ENCODE measurements at regions not wholly inside any gene's neighbourhood (a gene's known extent, or its start where the extent isn't known, plus 50 kb on each side); places are given as distances from the start of the nearest gene placed in this dataset.

DNA sequence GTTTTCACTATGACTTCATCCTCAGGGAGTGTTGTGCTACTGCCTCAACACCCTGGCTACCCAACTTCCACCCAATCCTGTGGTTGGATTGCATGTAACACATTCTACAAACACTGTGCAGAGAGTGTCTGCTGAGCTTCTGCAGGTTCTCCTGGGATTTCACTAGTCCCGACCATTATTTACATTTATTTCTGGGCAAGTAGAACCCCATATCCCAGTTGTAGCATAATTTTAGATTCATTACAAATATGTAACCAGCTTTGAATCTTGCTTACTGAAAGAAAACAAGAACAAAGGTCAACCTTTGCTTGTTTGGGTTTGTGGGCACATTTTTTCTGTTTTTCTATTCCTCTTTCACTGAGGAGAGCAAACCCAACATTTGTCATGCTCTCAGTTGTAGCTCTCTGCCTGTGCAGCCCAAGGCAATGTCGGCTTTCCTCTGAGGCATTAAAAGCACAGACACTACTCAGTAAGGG lies 2036.1 kb upstream of the LRRTM1 start (continued):
- TF ChIP-seq TAF1 (IDR thresholded peaks at IDR 0.05; ENCODE audit: borderline replicate concordance, low read depth, low read length) (no peak), NFIC (IDR thresholded peaks at IDR 0.05; ENCODE audit: low read depth, low read length) (no peak), STAT1 (conservative IDR thresholded peaks at IDR 0.05) (no peak), ZBED1 (IDR thresholded peaks at IDR 0.05; ENCODE audit: borderline replicate concordance) (no peak), TCF7 (IDR thresholded peaks at IDR 0.05; ENCODE audit: borderline replicate concordance) (no peak), BHLHE40 (IDR thresholded peaks at IDR 0.05; ENCODE audit: borderline replicate concordance in 1 of 2, low read depth in 2 of 2, low read length in 1 of 2) (peak in 1 of 2 experiments; percentile 31; a peak in 1 of 4 replicates), GATAD2B (conservative IDR thresholded peaks at IDR 0.05; ENCODE audit: low read depth) (peak; percentile 40; the same call in 1 of the 2 replicates), NR2F1 (conservative IDR thresholded peaks at IDR 0.05) (peak; percentile 96), SMAD1 (IDR thresholded peaks at IDR 0.05; ENCODE audit: low read depth, partially characterized antibody) (no peak), ATF7 (IDR thresholded peaks at IDR 0.05; ENCODE audit: low read depth) (peak; percentile 87), ZNF384 (IDR thresholded peaks at IDR 0.05; ENCODE audit: borderline replicate concordance, low read depth, low read length) (peak; percentile 87), IKZF2 (IDR thresholded peaks at IDR 0.05) (peak; percentile 76 to 79)
- TF ChIP-seq, protein P1, sequence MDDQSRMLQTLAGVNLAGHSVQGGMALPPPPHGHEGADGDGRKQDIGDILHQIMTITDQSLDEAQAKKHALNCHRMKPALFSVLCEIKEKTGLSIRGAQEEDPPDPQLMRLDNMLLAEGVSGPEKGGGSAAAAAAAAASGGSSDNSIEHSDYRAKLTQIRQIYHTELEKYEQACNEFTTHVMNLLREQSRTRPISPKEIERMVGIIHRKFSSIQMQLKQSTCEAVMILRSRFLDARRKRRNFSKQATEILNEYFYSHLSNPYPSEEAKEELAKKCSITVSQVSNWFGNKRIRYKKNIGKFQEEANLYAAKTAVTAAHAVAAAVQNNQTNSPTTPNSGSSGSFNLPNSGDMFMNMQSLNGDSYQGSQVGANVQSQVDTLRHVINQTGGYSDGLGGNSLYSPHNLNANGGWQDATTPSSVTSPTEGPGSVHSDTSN (IDR thresholded peaks at IDR 0.05; ENCODE audit: insufficient replicate concordance, low read depth, low read length) = no peak
- TF ChIP-seq, protein P2, sequence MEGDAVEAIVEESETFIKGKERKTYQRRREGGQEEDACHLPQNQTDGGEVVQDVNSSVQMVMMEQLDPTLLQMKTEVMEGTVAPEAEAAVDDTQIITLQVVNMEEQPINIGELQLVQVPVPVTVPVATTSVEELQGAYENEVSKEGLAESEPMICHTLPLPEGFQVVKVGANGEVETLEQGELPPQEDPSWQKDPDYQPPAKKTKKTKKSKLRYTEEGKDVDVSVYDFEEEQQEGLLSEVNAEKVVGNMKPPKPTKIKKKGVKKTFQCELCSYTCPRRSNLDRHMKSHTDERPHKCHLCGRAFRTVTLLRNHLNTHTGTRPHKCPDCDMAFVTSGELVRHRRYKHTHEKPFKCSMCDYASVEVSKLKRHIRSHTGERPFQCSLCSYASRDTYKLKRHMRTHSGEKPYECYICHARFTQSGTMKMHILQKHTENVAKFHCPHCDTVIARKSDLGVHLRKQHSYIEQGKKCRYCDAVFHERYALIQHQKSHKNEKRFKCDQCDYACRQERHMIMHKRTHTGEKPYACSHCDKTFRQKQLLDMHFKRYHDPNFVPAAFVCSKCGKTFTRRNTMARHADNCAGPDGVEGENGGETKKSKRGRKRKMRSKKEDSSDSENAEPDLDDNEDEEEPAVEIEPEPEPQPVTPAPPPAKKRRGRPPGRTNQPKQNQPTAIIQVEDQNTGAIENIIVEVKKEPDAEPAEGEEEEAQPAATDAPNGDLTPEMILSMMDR (IDR thresholded peaks at IDR 0.05 in 2 of 3, conservative IDR thresholded peaks at IDR 0.05 in 1 of 3; ENCODE audit: control insufficient read depth in 2 of 3, extremely low read depth in 1 of 3, insufficient read depth in 1 of 3, low read depth in 3 of 3, low read length in 3 of 3) = no peak
